ENCODE measurements at regions not wholly inside any gene's neighbourhood (a gene's known extent, or its start where the extent isn't known, plus 50 kb on each side); places are given as distances from the start of the nearest gene placed in this dataset.

- TF ChIP-seq CTCF (IDR thresholded peaks at IDR 0.05; ENCODE audit: borderline replicate concordance, extremely low read depth, low read length, poor library complexity, severe bottlenecking) (no peak), EZH2 (IDR thresholded peaks at IDR 0.05; ENCODE audit: borderline replicate concordance, low read depth, low read length, severe bottlenecking) (no peak)
Observed at GRCh38 chr1:5490635-5491034, 501.6 kb downstream of the NPHP4 start.
